VCaP (cell line): ENCODE measurements at regions not wholly inside any gene's neighbourhood (a gene's known extent, or its start where the extent isn't known, plus 50 kb on each side); places are given as distances from the start of the nearest gene placed in this dataset.

Experiments
- H3K27ac ChIP-seq: fragments of 450-650 bp; 2 replicates; pipeline ENCODE4 v1.5.1; 2017
- CTCF ChIP-seq: fragments of 450-650 bp; conservative IDR thresholded peaks from 2 replicates; pipeline ENCODE4 v1.5.1; 2017; ENCODE audit warnings: mild to moderate bottlenecking, moderate library complexity

GRCh38 chr5:118711727-118712126 is 276.6 kb downstream of the DTWD2 start:
- no peak overlapping the region for H3K27ac ChIP-seq
- TF ChIP-seq CTCF, result no peak

GRCh38 chr5:118705959-118706667 is 282.2 kb downstream of the DTWD2 start:
- no peak overlapping the region for H3K27ac ChIP-seq
- no peak for TF ChIP-seq CTCF

- H3K27ac ChIP-seq, result no peak overlapping the region
- TF ChIP-seq CTCF, result no peak
These were observed 285.1 kb downstream of the DTWD2 start for GRCh38 chr5:118703241-118703640.

GRCh38 chr5:118701791-118702190 is 286.6 kb downstream of the DTWD2 start:
- no peak for TF ChIP-seq CTCF
- H3K27ac ChIP-seq, result no peak overlapping the region

- no peak for TF ChIP-seq CTCF
- no peak overlapping the region for H3K27ac ChIP-seq
These were observed 287.8 kb downstream of the DTWD2 start for GRCh38 chr5:118700510-118700909.

GRCh38 chr5:118698774-118699173 is 289.6 kb downstream of the DTWD2 start:
- H3K27ac ChIP-seq, result no peak overlapping the region
- no peak for TF ChIP-seq CTCF

GRCh38 chr5:118696076-118696475 is 292.3 kb downstream of the DTWD2 start:
- no peak for TF ChIP-seq CTCF
- no peak overlapping the region for H3K27ac ChIP-seq
